WI38 (cell line): ENCODE measurements at regions not wholly inside any gene's neighbourhood (a gene's known extent, or its start where the extent isn't known, plus 50 kb on each side); places are given as distances from the start of the nearest gene placed in this dataset.

Experiments
- H3K4me3 ChIP-seq: 2 replicates; pipeline ENCODE4 v1.5.1; 2011; ENCODE audit warnings: low read depth, mild to moderate bottlenecking, control low read depth, low read length
- CTCF ChIP-seq: IDR thresholded peaks from 2 replicates; pipeline ENCODE4 v1.5.1; 2012; ENCODE audit warnings: low read depth, mild to moderate bottlenecking, control low read depth, low read length

GRCh38 chr5:42120070-42120469 is 195.0 kb downstream of the FBXO4 start:
- TF ChIP-seq CTCF = no peak
- no peak overlapping the region for H3K4me3 ChIP-seq

- no peak overlapping the region for H3K4me3 ChIP-seq
- no peak for TF ChIP-seq CTCF
Observed at GRCh38 chr5:42121401-42121800, 196.3 kb downstream of the FBXO4 start.

- no peak overlapping the region for H3K4me3 ChIP-seq
- TF ChIP-seq CTCF = no peak
Observed at GRCh38 chr5:42131081-42131480, 206.0 kb downstream of the FBXO4 start.

GRCh38 chr5:42143361-42143760 is 218.3 kb downstream of the FBXO4 start:
- H3K4me3 ChIP-seq = no peak overlapping the region
- TF ChIP-seq CTCF = no peak

GRCh38 chr5:42148813-42149212 is 223.7 kb downstream of the FBXO4 start:
- no peak for TF ChIP-seq CTCF
- H3K4me3 ChIP-seq = no peak overlapping the region

GRCh38 chr5:42157215-42157614 is 232.1 kb downstream of the FBXO4 start:
- H3K4me3 ChIP-seq = no peak overlapping the region
- TF ChIP-seq CTCF = no peak

- no peak overlapping the region for H3K4me3 ChIP-seq
- no peak for TF ChIP-seq CTCF
Observed at GRCh38 chr5:42163083-42163482, 238.0 kb downstream of the FBXO4 start.
